ENCODE measurements at regions not wholly inside any gene's neighbourhood (a gene's known extent, or its start where the extent isn't known, plus 50 kb on each side); places are given as distances from the start of the nearest gene placed in this dataset.
"Not testable (repeated sequence)": the region's sequence is repeated elsewhere in the genome, so short reads cannot be mapped to it uniquely, and the experiment has no call there.

DNA sequence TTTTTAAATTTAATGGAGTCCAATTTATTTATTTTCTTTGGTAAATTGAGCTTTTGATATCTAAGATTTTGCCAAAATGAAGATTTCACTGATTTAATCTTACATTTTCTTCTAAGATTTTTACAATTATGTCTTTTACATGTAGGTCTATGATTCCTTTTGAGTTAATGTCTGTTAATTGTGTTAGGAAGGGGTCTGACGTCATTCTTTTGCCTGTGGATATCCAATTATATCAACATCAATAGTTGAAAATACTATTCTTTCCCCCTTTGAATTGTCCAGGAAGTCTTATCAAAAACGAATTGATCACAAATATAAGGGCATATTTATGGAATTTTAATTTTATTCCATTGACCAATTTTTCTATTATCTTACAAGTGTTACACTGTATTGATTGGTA, 1258.8 kb upstream of the B3GALT2 start:
- DNase-seq, result no peak
- Histone ChIP-seq H3K27me3 (ENCODE audit: control insufficient read depth in 3 of 3, insufficient read depth in 3 of 3, low read length in 3 of 3) (no peaks in the 10 kb centered on the region), H3K36me3 (ENCODE audit: control insufficient read depth in 3 of 3, insufficient read depth in 2 of 3, low read depth in 1 of 3, low read length in 3 of 3) (no peaks in the 10 kb centered on the region), H3K27ac (ENCODE audit: low read depth in 1 of 3, low read length in 2 of 3) (no peak overlapping the region), H3K4me3 (ENCODE audit: low read depth in 1 of 3, low read length in 3 of 3) (no peak overlapping the region), H3K9me3 (ENCODE audit: control insufficient read depth in 2 of 2, insufficient read depth in 1 of 2, low read depth in 1 of 2, low read length in 1 of 2) (no peaks in the 10 kb centered on the region), H3K4me1 (ENCODE audit: control insufficient read depth in 3 of 3, insufficient read depth in 2 of 3, low read depth in 1 of 3, low read length in 2 of 3) (no peaks in the 10 kb centered on the region)
- WGBS, 3 donors, result 53 to 67% (median 53%) methylated on average over 2 of the region's 2 CpGs
- FAIRE-seq, result no peak

DNA sequence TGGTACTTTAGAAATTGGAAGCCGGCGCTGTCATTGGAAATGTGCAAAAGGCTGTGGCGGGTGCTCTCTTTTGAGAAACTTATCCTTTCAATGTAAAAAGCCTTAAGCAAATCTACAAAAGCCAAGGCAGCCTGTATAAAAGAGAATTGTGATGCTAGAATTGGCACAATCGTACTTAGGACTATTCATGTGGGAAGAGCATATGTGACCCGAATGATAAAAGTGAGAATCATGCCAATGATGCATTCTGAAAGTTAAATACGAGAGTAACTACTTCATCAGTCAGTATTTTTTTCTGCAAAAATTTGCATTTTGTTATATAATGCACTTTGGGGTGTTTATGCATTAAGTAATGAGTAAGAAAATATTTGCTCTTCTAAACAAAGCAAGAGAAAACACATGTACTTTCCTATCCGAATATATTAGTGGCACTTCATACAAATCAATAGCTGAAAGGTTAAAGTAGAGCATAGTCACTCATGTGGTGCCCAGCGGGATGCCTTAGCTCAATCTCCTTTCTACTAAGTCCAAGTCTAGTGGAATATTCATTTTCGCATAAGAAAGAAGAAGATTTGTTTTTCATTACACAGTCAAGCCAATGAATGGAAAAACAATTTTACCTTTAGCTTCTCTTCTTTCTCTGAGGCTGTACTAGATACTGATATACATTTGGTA, 1256.6 kb upstream of the B3GALT2 start:
- H3K4me3 ChIP-seq (ENCODE audit: low read depth in 1 of 3, low read length in 3 of 3), result no peak overlapping the region
- H3K4me1 ChIP-seq (ENCODE audit: control insufficient read depth in 3 of 3, insufficient read depth in 2 of 3, low read depth in 1 of 3, low read length in 2 of 3), result no peaks in the 10 kb centered on the region
- 80 to 84% (median 81%) methylated on average over 9 of the region's 9 CpGs for WGBS, 3 donors
- no peaks in the 10 kb centered on the region for H3K36me3 ChIP-seq (ENCODE audit: control insufficient read depth in 3 of 3, insufficient read depth in 2 of 3, low read depth in 1 of 3, low read length in 3 of 3)
- DNase-seq (no peak), FAIRE-seq (no peak)
- H3K9me3 ChIP-seq (ENCODE audit: control insufficient read depth in 2 of 2, insufficient read depth in 1 of 2, low read depth in 1 of 2, low read length in 1 of 2), result no peaks in the 10 kb centered on the region
- no peak overlapping the region for H3K27ac ChIP-seq (ENCODE audit: low read depth in 1 of 3, low read length in 2 of 3)
- H3K27me3 ChIP-seq (ENCODE audit: control insufficient read depth in 3 of 3, insufficient read depth in 3 of 3, low read length in 3 of 3), result no peaks in the 10 kb centered on the region

DNA sequence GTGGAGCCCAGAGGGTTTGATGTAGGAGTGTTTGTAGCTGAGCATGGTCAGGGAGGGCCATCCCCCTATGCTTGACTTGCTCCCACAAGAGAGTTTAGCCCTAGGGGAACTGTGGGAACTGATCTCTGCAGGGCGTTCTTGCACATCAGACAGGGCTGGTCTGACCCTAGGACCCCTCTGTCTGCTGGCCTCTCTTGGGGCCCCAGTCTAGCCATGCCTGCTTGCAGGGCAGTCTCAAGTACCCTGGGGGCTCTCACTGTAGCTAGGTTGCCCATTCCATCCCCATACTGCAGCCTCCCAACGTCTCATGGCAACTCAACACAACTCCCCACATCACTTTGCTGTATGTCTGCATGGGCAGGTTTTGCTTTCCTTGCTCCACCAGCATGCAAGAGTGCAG, 1250.7 kb upstream of the B3GALT2 start:
- no peaks in the 10 kb centered on the region for H3K9me3 ChIP-seq (ENCODE audit: control insufficient read depth in 2 of 2, insufficient read depth in 1 of 2, low read depth in 1 of 2, low read length in 1 of 2)
- no peak overlapping the region for H3K4me3 ChIP-seq (ENCODE audit: low read depth in 1 of 3, low read length in 3 of 3)
- no peak for DNase-seq
- H3K4me1 ChIP-seq (ENCODE audit: control insufficient read depth in 3 of 3, insufficient read depth in 2 of 3, low read depth in 1 of 3, low read length in 2 of 3), result no peaks in the 10 kb centered on the region
- no peaks in the 10 kb centered on the region for H3K27me3 ChIP-seq (ENCODE audit: control insufficient read depth in 3 of 3, insufficient read depth in 3 of 3, low read length in 3 of 3)
- no peak for FAIRE-seq
- no peak overlapping the region for H3K27ac ChIP-seq (ENCODE audit: low read depth in 1 of 3, low read length in 2 of 3)
- H3K36me3 ChIP-seq (ENCODE audit: control insufficient read depth in 3 of 3, insufficient read depth in 2 of 3, low read depth in 1 of 3, low read length in 3 of 3), result no peaks in the 10 kb centered on the region
- 60 to 81% (median 75%) methylated on average over 2 of the region's 2 CpGs for WGBS, 3 donors

DNA sequence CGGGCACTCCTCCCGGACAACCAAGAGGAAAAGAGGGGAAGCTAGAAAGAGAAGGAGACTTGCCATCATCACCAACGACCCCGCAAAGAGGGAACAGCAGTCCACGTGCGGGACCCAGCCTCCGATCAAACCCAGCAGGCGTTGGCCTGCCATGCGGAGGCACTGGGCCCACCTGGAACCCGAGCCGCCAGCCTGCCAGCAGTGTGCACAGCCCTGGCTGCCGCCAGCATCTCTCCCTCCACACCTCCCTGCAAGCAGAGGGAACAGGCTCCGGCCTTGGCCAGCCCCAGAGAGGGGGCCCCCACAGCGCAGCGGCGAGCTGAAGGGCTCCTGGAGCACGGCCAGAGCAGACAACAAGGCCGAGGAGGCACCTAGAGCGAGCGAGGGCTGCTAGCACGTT, 1244.7 kb upstream of the B3GALT2 start:
- Histone ChIP-seq H3K4me3 (ENCODE audit: low read depth in 1 of 3, low read length in 3 of 3) (no peak overlapping the region), H3K4me1 (ENCODE audit: control insufficient read depth in 3 of 3, insufficient read depth in 2 of 3, low read depth in 1 of 3, low read length in 2 of 3) (no peaks in the 10 kb centered on the region), H3K27me3 (ENCODE audit: control insufficient read depth in 3 of 3, insufficient read depth in 3 of 3, low read length in 3 of 3) (no peaks in the 10 kb centered on the region), H3K36me3 (ENCODE audit: control insufficient read depth in 3 of 3, insufficient read depth in 2 of 3, low read depth in 1 of 3, low read length in 3 of 3) (no peaks in the 10 kb centered on the region), H3K9me3 (ENCODE audit: control insufficient read depth in 2 of 2, insufficient read depth in 1 of 2, low read depth in 1 of 2, low read length in 1 of 2) (no peaks in the 10 kb centered on the region), H3K27ac (ENCODE audit: low read depth in 1 of 3, low read length in 2 of 3) (no peak overlapping the region)
- no peak for FAIRE-seq
- DNase-seq, result no peak
- 80 to 93% (median 90%) methylated on average over 21 of the region's 21 CpGs for WGBS, 3 donors

DNA sequence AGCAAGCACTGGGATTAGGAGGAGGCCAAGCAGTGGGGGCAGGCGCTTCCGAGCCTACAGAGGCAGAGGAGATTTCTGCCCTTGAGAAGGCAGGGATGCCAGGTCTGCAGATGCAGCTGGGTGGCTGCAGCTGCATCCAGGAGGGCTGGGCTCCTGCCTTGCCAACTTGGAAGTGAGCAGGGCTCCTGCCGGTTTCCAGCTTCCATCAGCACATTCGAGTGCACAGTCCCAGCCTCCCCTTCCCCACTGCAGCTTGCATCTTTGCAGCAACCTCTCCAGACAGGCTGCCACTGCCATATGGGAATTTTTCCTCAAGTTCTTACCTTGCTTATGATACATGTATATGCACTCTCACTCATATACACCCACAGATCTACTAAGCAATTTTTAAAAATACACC, 1234.3 kb upstream of the B3GALT2 start:
- Histone ChIP-seq H3K36me3 (ENCODE audit: control insufficient read depth in 3 of 3, insufficient read depth in 2 of 3, low read depth in 1 of 3, low read length in 3 of 3) (no peaks in the 10 kb centered on the region), H3K9me3 (ENCODE audit: control insufficient read depth in 2 of 2, insufficient read depth in 1 of 2, low read depth in 1 of 2, low read length in 1 of 2) (peaks cover 0 to 18% of the 10 kb centered on the region in 2 donors), H3K4me1 (ENCODE audit: control insufficient read depth in 3 of 3, insufficient read depth in 2 of 3, low read depth in 1 of 3, low read length in 2 of 3) (no peaks in the 10 kb centered on the region), H3K27ac (ENCODE audit: low read depth in 1 of 3, low read length in 2 of 3) (no peak overlapping the region), H3K27me3 (ENCODE audit: control insufficient read depth in 3 of 3, insufficient read depth in 3 of 3, low read length in 3 of 3) (no peaks in the 10 kb centered on the region), H3K4me3 (ENCODE audit: low read depth in 1 of 3, low read length in 3 of 3) (no peak overlapping the region)
- no peak for FAIRE-seq
- DNase-seq, result no peak
- WGBS, 3 donors, result 82 to 85% (median 82%) methylated on average over 4 of the region's 4 CpGs

DNA sequence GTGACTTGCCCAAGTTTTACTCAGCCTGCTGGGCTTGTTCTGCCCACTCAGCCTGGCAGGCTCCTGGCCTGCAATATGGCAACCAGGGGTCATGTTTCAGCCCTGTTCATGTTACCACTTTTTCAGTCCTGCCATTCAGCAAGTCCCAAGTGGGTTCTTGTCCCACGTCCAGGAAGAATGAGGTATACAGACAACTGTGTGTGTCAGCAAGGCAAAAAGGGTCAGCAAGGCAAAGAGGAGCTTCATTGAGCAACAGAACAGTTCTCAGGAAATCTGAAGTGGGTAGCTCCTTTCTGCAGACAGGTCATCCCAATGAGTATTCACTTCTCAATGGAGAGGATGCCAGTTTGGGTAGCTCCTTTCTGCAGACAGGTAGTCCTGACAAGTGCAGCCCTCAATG, 1233.3 kb upstream of the B3GALT2 start:
- peaks cover 0 to 18% of the 10 kb centered on the region in 2 donors for H3K9me3 ChIP-seq (ENCODE audit: control insufficient read depth in 2 of 2, insufficient read depth in 1 of 2, low read depth in 1 of 2, low read length in 1 of 2)
- H3K4me1 ChIP-seq (ENCODE audit: control insufficient read depth in 3 of 3, insufficient read depth in 2 of 3, low read depth in 1 of 3, low read length in 2 of 3), result no peaks in the 10 kb centered on the region
- H3K4me3 ChIP-seq (ENCODE audit: low read depth in 1 of 3, low read length in 3 of 3), result no peak overlapping the region
- DNase-seq (no peak), FAIRE-seq (no peak)
- 48 to 67% (median 60%) methylated on average over 1 of the region's 1 CpG for WGBS, 3 donors
- no peaks in the 10 kb centered on the region for H3K27me3 ChIP-seq (ENCODE audit: control insufficient read depth in 3 of 3, insufficient read depth in 3 of 3, low read length in 3 of 3)
- H3K36me3 ChIP-seq (ENCODE audit: control insufficient read depth in 3 of 3, insufficient read depth in 2 of 3, low read depth in 1 of 3, low read length in 3 of 3), result no peaks in the 10 kb centered on the region
- no peak overlapping the region for H3K27ac ChIP-seq (ENCODE audit: low read depth in 1 of 3, low read length in 2 of 3)

DNA sequence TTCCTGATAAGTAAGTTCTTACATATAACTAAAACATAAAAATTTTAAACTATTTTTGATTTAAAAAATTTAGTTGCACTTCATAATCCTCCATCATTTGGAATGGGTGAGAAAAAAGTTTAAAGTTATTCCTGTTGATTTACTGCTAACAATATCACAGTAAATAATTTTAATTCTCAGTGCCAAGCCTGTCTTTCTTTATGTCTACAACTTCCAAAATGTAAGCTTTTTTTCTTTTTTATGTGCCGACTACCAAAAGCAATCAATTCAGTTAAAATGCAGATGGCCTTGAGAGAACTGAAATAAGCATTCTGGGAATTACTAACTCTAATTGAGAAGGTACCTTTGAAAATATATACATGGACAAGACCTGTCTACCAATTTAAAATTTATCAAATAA, 1224.3 kb upstream of the B3GALT2 start:
- FAIRE-seq (no peak), DNase-seq (no peak)
- Histone ChIP-seq H3K4me3 (ENCODE audit: low read depth in 1 of 3, low read length in 3 of 3) (no peak overlapping the region), H3K27me3 (ENCODE audit: control insufficient read depth in 3 of 3, insufficient read depth in 3 of 3, low read length in 3 of 3) (no peaks in the 10 kb centered on the region), H3K36me3 (ENCODE audit: control insufficient read depth in 3 of 3, insufficient read depth in 2 of 3, low read depth in 1 of 3, low read length in 3 of 3) (no peaks in the 10 kb centered on the region), H3K4me1 (ENCODE audit: control insufficient read depth in 3 of 3, insufficient read depth in 2 of 3, low read depth in 1 of 3, low read length in 2 of 3) (no peaks in the 10 kb centered on the region), H3K9me3 (ENCODE audit: control insufficient read depth in 2 of 2, insufficient read depth in 1 of 2, low read depth in 1 of 2, low read length in 1 of 2) (peaks cover 0 to 1% of the 10 kb centered on the region in 2 donors), H3K27ac (ENCODE audit: low read depth in 1 of 3, low read length in 2 of 3) (no peak overlapping the region)
- WGBS, 3 donors, result 69 to 91% (median 90%) methylated on average over 1 of the region's 1 CpG

DNA sequence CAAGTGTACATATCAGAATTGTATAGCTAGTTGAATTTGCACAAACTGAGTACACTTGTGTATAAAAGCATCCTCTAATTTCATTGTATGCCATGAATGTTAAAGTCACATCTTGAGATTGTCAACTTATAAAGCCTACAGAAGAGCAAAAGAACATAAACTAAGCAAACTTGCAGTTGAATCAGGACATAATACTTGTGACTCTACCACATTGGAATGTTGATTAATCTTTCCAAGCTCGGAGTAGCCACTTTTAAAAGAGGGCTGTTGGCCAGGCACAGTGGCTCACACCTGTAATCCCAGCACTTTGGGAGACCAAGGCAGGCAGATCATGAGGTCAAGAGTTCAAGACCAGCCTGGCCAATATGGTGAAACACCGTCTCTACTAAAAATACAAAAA, 1220.8 kb upstream of the B3GALT2 start:
- FAIRE-seq; H3K4me3 ChIP-seq (ENCODE audit: low read depth in 1 of 3, low read length in 3 of 3): not testable (repeated sequence)
- 52 to 69% (median 53%) methylated on average over 2 of the region's 2 CpGs for WGBS, 3 donors

DNA sequence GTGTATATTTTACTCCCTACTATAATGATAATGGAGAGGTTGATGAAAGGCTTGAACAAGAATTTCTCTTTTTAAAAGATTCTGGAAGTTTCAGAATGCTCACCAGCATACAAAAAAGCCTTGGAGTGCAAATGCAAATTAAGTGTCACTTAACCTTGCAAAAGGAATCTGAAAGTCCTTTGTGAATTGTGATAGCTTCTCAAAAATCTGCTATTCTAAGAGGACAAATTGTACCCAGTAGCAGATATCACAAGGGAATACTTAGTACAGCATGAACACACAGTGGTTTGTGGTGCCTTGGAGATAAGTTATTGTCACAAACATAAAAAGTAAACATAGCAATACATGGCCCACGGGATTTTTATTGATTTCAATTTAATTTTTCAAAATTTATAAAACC, 1208.3 kb upstream of the B3GALT2 start:
- FAIRE-seq (no peak), DNase-seq (no peak)
- Histone ChIP-seq H3K27me3 (ENCODE audit: control insufficient read depth in 3 of 3, insufficient read depth in 3 of 3, low read length in 3 of 3) (no peaks in the 10 kb centered on the region), H3K4me1 (ENCODE audit: control insufficient read depth in 3 of 3, insufficient read depth in 2 of 3, low read depth in 1 of 3, low read length in 2 of 3) (no peaks in the 10 kb centered on the region), H3K9me3 (ENCODE audit: control insufficient read depth in 2 of 2, insufficient read depth in 1 of 2, low read depth in 1 of 2, low read length in 1 of 2) (no peaks in the 10 kb centered on the region), H3K27ac (ENCODE audit: low read depth in 1 of 3, low read length in 2 of 3) (no peak overlapping the region), H3K4me3 (ENCODE audit: low read depth in 1 of 3, low read length in 3 of 3) (no peak overlapping the region), H3K36me3 (ENCODE audit: control insufficient read depth in 3 of 3, insufficient read depth in 2 of 3, low read depth in 1 of 3, low read length in 3 of 3) (no peaks in the 10 kb centered on the region)
- WGBS, 3 donors, result 15 to 58% (median 26%) methylated on average over 1 of the region's 1 CpG

More for the DNA sequence above, 1220.8 kb upstream of the B3GALT2 start:
- not testable (repeated sequence) for DNase-seq; H3K27ac ChIP-seq (ENCODE audit: low read depth in 1 of 3, low read length in 2 of 3); H3K36me3 ChIP-seq (ENCODE audit: control insufficient read depth in 3 of 3, insufficient read depth in 2 of 3, low read depth in 1 of 3, low read length in 3 of 3); H3K9me3 ChIP-seq (ENCODE audit: control insufficient read depth in 2 of 2, insufficient read depth in 1 of 2, low read depth in 1 of 2, low read length in 1 of 2); H3K4me1 ChIP-seq (ENCODE audit: control insufficient read depth in 3 of 3, insufficient read depth in 2 of 3, low read depth in 1 of 3, low read length in 2 of 3); H3K27me3 ChIP-seq (ENCODE audit: control insufficient read depth in 3 of 3, insufficient read depth in 3 of 3, low read length in 3 of 3)
